MG63 (cell line): ENCODE measurements at regions not wholly inside any gene's neighbourhood (a gene's known extent, or its start where the extent isn't known, plus 50 kb on each side); places are given as distances from the start of the nearest gene placed in this dataset.
"Not testable (repeated sequence)": the region's sequence is repeated elsewhere in the genome, so short reads cannot be mapped to it uniquely, and the experiment has no call there.

Source experiments
- DNase-seq: peaks from one replicate; pipeline ENCODE4 v3.0.0-alpha.2; 2020
- H3K27me3 ChIP-seq: fragments of 250-450 bp; sonication (Bioruptor Pico); 2 replicates; pipeline ENCODE4 v1.5.1; 2020; ENCODE audit warnings: mild to moderate bottlenecking, moderate library complexity
- H3K36me3 ChIP-seq: fragments of 250-450 bp; sonication (Bioruptor Pico); 2 replicates; pipeline ENCODE4 v1.5.1; 2020; ENCODE audit warnings: mild to moderate bottlenecking, moderate library complexity
- H3K4me3 ChIP-seq: fragments of 250-450 bp; sonication (Bioruptor Pico); 2 replicates; pipeline ENCODE4 v1.5.1; 2020; ENCODE audit warnings: mild to moderate bottlenecking, moderate library complexity
- H3K9me3 ChIP-seq: fragments of 250-450 bp; sonication (Bioruptor Pico); 2 replicates; pipeline ENCODE4 v1.5.1; 2020; ENCODE audit warnings: mild to moderate bottlenecking, moderate library complexity

- no peak for DNase-seq
- H3K36me3 ChIP-seq, result no peaks in the 10 kb centered on the region
These were observed 300.8 kb downstream of the GPD2 start for GRCh38 chr2:156736950-156737349.

GRCh38 chr2:156739301-156739700, 303.1 kb downstream of the GPD2 start:
- no peaks in the 10 kb centered on the region for H3K27me3 ChIP-seq

More at GRCh38 chr2:156736950-156737349, 300.8 kb downstream of the GPD2 start:
- H3K27me3 ChIP-seq, result no peaks in the 10 kb centered on the region
- H3K4me3 ChIP-seq, result no peak overlapping the region
- H3K9me3 ChIP-seq, result no peaks in the 10 kb centered on the region

GRCh38 chr2:156745619-156746018, 309.4 kb downstream of the GPD2 start:
- Histone ChIP-seq H3K9me3 (no peaks in the 10 kb centered on the region), H3K36me3 (no peaks in the 10 kb centered on the region), H3K4me3 (no peak overlapping the region), H3K27me3 (no peaks in the 10 kb centered on the region)
- DNase-seq, result no peak

More at GRCh38 chr2:156739301-156739700, 303.1 kb downstream of the GPD2 start:
- no peak for DNase-seq
- Histone ChIP-seq H3K36me3 (no peaks in the 10 kb centered on the region), H3K9me3 (no peaks in the 10 kb centered on the region), H3K4me3 (no peak overlapping the region)

DNA sequence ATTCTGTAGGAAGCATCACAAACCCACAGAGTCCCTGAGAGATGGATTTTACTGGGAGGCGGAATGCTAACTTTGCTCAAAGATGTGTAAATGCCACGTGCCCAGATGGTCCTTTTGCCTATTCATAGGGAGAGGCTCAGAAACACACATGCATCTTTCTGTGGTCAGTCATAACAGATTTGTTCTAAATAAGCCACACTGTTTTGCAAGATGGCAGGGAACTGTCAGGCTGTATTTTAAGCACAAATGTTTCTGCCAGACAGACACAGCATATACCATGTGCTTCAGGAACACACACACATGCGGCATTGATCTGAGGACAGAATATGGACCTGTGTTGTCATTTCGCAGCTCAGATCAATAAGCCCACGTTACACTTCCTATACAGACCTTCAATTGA, 312.0 kb downstream of the GPD2 start:
- DNase-seq, result no peak
- no peaks in the 10 kb centered on the region for H3K36me3 ChIP-seq
- H3K27me3 ChIP-seq, result no peaks in the 10 kb centered on the region
- H3K4me3 ChIP-seq, result no peak overlapping the region
- no peaks in the 10 kb centered on the region for H3K9me3 ChIP-seq

- DNase-seq, result no peak
- Histone ChIP-seq H3K36me3 (no peaks in the 10 kb centered on the region), H3K9me3 (no peaks in the 10 kb centered on the region), H3K4me3 (no peak overlapping the region), H3K27me3 (no peaks in the 10 kb centered on the region)
These were observed 315.9 kb downstream of the GPD2 start for GRCh38 chr2:156752042-156752441.

- DNase-seq, result no peak
- no peaks in the 10 kb centered on the region for H3K36me3 ChIP-seq
- no peak overlapping the region for H3K4me3 ChIP-seq
- H3K9me3 ChIP-seq, result no peaks in the 10 kb centered on the region
- no peaks in the 10 kb centered on the region for H3K27me3 ChIP-seq
These were observed 317.6 kb downstream of the GPD2 start for GRCh38 chr2:156753766-156754165.

DNA sequence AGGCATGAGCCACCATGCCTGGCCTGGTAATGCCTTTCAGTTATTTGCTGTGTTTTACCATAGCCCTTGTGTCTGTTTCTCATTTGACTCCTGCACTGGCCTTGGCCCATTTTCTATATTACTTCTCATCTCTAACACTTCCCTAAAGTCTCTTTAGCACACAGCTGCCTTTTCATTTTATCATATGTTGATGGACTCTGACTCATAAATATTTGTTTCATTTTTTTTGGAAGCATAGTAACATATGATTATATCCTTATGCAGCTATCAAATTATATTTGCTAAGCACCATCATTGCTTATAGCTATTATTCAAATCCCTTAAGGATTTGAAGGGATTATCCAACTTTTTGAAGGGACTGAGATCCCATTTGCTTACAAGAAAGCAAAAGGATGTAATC, 320.3 kb downstream of the GPD2 start:
- DNase-seq, result no peak
- Histone ChIP-seq H3K36me3 (no peaks in the 10 kb centered on the region), H3K27me3 (no peaks in the 10 kb centered on the region), H3K9me3 (no peaks in the 10 kb centered on the region), H3K4me3 (no peak overlapping the region)

DNA sequence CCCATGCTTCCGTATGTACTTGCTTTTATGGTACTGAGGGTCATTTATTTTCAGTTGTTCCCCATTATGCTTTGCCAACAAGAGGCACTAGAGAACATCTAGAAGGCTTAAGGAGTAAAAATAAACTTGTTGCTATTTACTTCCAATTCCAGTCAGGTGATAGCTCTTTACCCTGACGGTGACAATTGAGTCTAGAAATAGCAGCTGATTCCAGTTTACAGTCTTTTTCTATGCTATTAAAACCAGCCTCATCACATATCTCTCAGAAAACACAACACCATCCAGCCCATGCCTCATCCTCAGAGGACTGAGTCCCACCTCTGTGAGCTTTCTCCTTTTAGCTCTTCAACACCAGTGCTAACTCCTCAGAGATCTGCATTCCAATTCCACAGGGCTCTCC, 327.0 kb downstream of the GPD2 start:
- Histone ChIP-seq H3K4me3 (no peak overlapping the region), H3K36me3 (no peaks in the 10 kb centered on the region), H3K9me3 (no peaks in the 10 kb centered on the region), H3K27me3 (no peaks in the 10 kb centered on the region)
- DNase-seq, result no peak

GRCh38 chr2:156765043-156765442, 328.9 kb downstream of the GPD2 start:
- H3K4me3 ChIP-seq, result no peak overlapping the region
- no peaks in the 10 kb centered on the region; the same call in 1 of the 2 replicates for H3K9me3 ChIP-seq
- DNase-seq, result no peak
- H3K36me3 ChIP-seq, result no peaks in the 10 kb centered on the region
- H3K27me3 ChIP-seq, result no peaks in the 10 kb centered on the region

GRCh38 chr2:156765450-156765849, 329.3 kb downstream of the GPD2 start:
- H3K4me3 ChIP-seq, result no peak overlapping the region
- H3K9me3 ChIP-seq, result no peaks in the 10 kb centered on the region; the same call in 1 of the 2 replicates
- H3K36me3 ChIP-seq, result no peaks in the 10 kb centered on the region
- DNase-seq, result no peak
- H3K27me3 ChIP-seq, result no peaks in the 10 kb centered on the region

GRCh38 chr2:156769802-156770201, 333.6 kb downstream of the GPD2 start:
- no peak overlapping the region for H3K4me3 ChIP-seq
- DNase-seq, result no peak
- no peaks in the 10 kb centered on the region for H3K36me3 ChIP-seq
- no peaks in the 10 kb centered on the region for H3K27me3 ChIP-seq
- peaks cover 3% of the 10 kb centered on the region; the same call in 1 of the 2 replicates for H3K9me3 ChIP-seq

- H3K27me3 ChIP-seq, result no peaks in the 10 kb centered on the region
- no peaks in the 10 kb centered on the region for H3K36me3 ChIP-seq
- DNase-seq, result no peak
- H3K4me3 ChIP-seq, result no peak overlapping the region
- H3K9me3 ChIP-seq, result no peaks in the 10 kb centered on the region
These were observed 342.7 kb downstream of the GPD2 start for GRCh38 chr2:156778916-156779315.

GRCh38 chr2:156779416-156780120, 343.4 kb downstream of the GPD2 start:
- Histone ChIP-seq H3K36me3 (no peaks in the 10 kb centered on the region), H3K9me3 (no peaks in the 10 kb centered on the region), H3K27me3 (no peaks in the 10 kb centered on the region), H3K4me3 (no peak overlapping the region)
- no peak for DNase-seq

DNA sequence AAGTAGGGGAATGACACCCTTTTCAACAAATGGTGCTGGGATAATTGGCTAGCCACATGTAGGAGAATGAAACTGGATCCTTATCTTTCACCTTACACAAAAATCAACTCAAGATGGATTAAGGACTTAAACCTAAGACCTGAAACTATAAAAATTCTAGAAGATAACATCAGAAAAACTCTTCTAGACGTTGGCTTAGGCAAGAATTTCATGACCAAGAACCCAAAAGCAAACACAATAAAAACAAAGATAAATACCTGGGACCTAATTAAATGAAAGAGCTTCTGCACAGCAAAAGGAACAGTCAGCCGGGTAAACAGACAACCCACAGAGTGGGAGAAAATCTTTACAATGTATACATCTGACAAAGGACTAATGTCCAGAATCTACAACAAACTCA, 345.5 kb downstream of the GPD2 start:
- not testable (repeated sequence) for DNase-seq, H3K4me3 ChIP-seq, H3K27me3 ChIP-seq, H3K9me3 ChIP-seq, H3K36me3 ChIP-seq

- Histone ChIP-seq H3K4me3 (no peak overlapping the region), H3K27me3 (no peaks in the 10 kb centered on the region), H3K36me3 (no peaks in the 10 kb centered on the region), H3K9me3 (no peaks in the 10 kb centered on the region)
- DNase-seq, result no peak
These were observed 348.0 kb downstream of the GPD2 start for GRCh38 chr2:156784020-156784701.

DNA sequence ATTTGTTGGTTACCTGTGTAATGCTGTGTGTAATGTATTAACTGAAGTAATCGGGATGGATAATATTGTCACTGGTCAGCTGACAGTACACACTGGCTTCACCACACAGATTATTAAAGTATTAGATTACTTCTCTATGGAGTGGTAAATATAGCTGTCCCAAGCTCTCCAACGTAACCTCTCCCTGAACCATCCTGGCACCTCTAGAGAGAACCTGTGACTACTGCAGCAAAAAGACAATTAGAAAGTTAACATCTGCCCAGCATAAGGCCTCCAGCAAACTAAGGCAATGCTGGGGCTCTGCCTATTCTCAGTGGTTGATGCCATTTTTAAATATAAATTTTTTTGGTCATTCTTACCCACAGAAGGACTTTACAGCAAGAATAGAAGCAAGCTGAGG, 351.3 kb downstream of the GPD2 start:
- Histone ChIP-seq H3K4me3 (no peak overlapping the region), H3K9me3 (no peaks in the 10 kb centered on the region), H3K27me3 (no peaks in the 10 kb centered on the region), H3K36me3 (no peaks in the 10 kb centered on the region)
- DNase-seq, result no peak

DNA sequence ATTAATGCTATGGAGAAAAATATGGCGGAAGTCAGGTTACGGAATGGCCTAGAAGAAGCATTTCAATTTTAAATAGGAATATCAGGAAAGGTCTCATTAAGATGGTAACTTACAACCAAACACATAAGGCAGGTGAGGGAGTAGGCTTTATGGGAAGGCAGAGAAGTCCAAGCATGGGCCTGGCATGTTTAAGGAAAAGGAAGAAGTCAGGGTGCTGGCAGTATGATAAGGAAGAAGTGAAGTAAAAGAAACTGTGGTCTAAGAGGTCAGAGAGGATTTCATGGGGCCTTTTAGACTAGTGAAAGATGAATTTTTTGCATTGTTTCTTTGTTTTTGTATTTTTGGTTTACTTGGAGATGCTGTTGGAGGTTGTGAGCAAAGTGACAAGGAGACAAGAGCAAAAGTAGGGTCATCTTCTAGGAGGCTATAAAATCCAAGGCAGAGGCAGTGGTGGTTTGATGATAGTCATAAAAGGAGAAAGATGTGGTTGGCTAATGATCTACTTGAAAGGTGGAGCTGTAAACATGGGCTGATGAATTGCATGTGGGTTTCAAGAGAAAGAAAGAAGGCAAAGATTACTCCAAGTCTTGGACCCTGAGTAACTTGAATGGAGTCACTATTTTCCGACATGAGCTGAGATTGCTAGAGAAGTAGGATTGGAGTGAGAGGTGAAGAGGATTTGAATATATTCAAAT, 354.3 kb downstream of the GPD2 start:
- DNase-seq, result no peak
- H3K4me3 ChIP-seq, result no peak overlapping the region
- no peaks in the 10 kb centered on the region for H3K27me3 ChIP-seq
- H3K36me3 ChIP-seq, result no peaks in the 10 kb centered on the region
- H3K9me3 ChIP-seq, result no peaks in the 10 kb centered on the region
